Fibroblast of villous mesenchyme (primary cell): ENCODE measurements at regions not wholly inside any gene's neighbourhood (a gene's known extent, or its start where the extent isn't known, plus 50 kb on each side); places are given as distances from the start of the nearest gene placed in this dataset.

Source experiments
- DNase-seq: peaks from one replicate; pipeline ENCODE4 v3.0.0-alpha.2; 2010; ENCODE audit warnings: low read depth
- H3K4me3 ChIP-seq: 2 replicates; pipeline ENCODE4 v1.5.1; 2011; ENCODE audit warnings: low read depth, mild to moderate bottlenecking, low read length
- CTCF ChIP-seq: IDR thresholded peaks from 2 replicates; pipeline ENCODE4 v1.5.1; 2012; ENCODE audit warnings: low read depth, mild to moderate bottlenecking, low read length; ENCODE audit not compliant: insufficient read depth

GRCh38 chr6:80456724-80457438 lies 350.4 kb downstream of the BCKDHB start:
- DNase-seq, result no peak
- no peak overlapping the region for H3K4me3 ChIP-seq
- no peak for TF ChIP-seq CTCF

- TF ChIP-seq CTCF, result no peak
- peak; percentile 29 for DNase-seq
- no peak overlapping the region for H3K4me3 ChIP-seq
Observed at GRCh38 chr6:80454661-80455365, 348.3 kb downstream of the BCKDHB start.

- no peak overlapping the region for H3K4me3 ChIP-seq
- DNase-seq, result peak; percentile 62
- TF ChIP-seq CTCF, result no peak
Observed at GRCh38 chr6:80454197-80454596, 347.7 kb downstream of the BCKDHB start.

GRCh38 chr6:80449726-80450125 lies 343.3 kb downstream of the BCKDHB start:
- DNase-seq, result no peak

GRCh38 chr6:80446454-80447045 lies 340.1 kb downstream of the BCKDHB start:
- no peak for TF ChIP-seq CTCF
- H3K4me3 ChIP-seq, result no peak overlapping the region
- peak; percentile 57 for DNase-seq

More at GRCh38 chr6:80449726-80450125, 343.3 kb downstream of the BCKDHB start:
- H3K4me3 ChIP-seq, result no peak overlapping the region
- no peak for TF ChIP-seq CTCF

- TF ChIP-seq CTCF, result no peak
- DNase-seq, result no peak
- no peak overlapping the region for H3K4me3 ChIP-seq
Observed at GRCh38 chr6:80445751-80446150, 339.3 kb downstream of the BCKDHB start.
